ENCODE measurements at regions not wholly inside any gene's neighbourhood (a gene's known extent, or its start where the extent isn't known, plus 50 kb on each side); places are given as distances from the start of the nearest gene placed in this dataset.

GRCh38 chr13:34216256-34216655 lies 398.3 kb downstream of the RFC3 start:
- no peak for TF ChIP-seq POLR2A (IDR thresholded peaks at IDR 0.05)
- TF ChIP-seq CTCF (IDR thresholded peaks at IDR 0.05) = no peak

Data from heart left ventricle (tissue), 13 donors.